ENCODE measurements at regions not wholly inside any gene's neighbourhood (a gene's known extent, or its start where the extent isn't known, plus 50 kb on each side); places are given as distances from the start of the nearest gene placed in this dataset.
A peak's percentile ranks its signal among the peaks of the same experiment; 100 is the strongest.
"Not testable (repeated sequence)": the region's sequence is repeated elsewhere in the genome, so short reads cannot be mapped to it uniquely, and the experiment has no call there.

GRCh38 chr6:21769968-21770367 lies 176.4 kb downstream of the SOX4 start:
- no peak for DNase-seq (ENCODE audit: low read depth)

- DNase-seq (ENCODE audit: low read depth) = peak; percentile 15
These were observed 178.2 kb downstream of the SOX4 start for GRCh38 chr6:21771626-21772320.

DNA sequence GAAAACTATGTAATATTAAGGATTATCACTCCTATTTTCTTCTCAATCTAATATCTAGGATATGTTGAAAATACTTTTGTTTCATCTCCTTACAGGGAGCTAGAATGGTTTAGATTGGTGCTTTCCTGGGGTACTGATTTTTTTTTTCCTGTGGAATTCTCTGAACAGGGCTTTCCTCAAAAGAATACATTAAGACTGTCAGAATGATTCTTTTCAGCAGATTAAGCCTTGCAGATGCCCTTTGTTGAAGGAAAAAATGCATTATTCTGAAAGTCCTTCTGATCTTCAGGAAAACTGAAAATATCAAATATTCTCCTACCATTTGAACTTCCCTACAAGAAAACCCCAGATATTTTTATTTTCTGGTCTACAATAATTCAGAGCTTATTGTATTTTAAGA lies 178.9 kb downstream of the SOX4 start:
- no peak for DNase-seq (ENCODE audit: low read depth)

GRCh38 chr6:21772884-21773575 lies 179.5 kb downstream of the SOX4 start:
- no peak for DNase-seq (ENCODE audit: low read depth)

DNA sequence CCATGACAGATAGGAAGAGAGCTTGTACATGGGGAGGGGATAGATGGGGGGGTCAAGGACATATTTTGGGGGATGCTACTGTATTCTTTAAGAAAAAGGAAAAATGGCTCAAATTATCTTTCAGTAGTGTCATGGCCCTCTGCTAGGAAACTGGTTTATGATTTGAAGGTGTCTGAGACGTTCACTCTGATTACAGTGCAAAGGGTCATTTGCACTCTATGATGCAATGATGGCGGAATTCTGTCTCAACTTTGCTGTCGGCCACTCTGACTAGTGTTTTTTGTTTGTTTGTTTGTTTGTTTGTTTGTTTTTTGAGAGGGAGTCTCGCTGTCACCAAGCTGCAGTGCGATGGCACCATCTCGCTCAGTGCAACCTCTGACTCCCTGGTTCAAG lies 180.0 kb downstream of the SOX4 start:
- no peak for DNase-seq (ENCODE audit: low read depth)

DNA sequence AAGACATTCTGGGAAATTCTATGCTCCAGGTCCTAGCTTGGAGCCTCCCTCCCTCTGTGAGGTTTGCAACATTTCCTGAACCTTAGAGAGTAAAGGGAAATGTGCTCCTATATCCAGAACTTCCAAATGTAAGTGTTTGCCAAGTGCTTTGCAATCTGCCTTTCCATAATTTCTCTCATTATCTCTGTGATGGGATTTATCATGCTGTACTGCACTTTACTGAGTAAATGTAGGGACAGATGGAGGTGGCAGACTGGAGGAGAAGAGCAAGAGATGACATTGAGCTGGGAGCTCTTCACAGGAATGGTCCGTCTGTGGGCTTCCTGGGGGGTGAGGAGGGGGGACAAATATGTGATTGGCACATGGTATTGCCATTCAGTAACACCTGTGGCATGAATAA lies 184.3 kb downstream of the SOX4 start:
- DNase-seq (ENCODE audit: low read depth) = no peak

GRCh38 chr6:21780141-21780540 lies 186.6 kb downstream of the SOX4 start:
- no peak for DNase-seq (ENCODE audit: low read depth)

DNA sequence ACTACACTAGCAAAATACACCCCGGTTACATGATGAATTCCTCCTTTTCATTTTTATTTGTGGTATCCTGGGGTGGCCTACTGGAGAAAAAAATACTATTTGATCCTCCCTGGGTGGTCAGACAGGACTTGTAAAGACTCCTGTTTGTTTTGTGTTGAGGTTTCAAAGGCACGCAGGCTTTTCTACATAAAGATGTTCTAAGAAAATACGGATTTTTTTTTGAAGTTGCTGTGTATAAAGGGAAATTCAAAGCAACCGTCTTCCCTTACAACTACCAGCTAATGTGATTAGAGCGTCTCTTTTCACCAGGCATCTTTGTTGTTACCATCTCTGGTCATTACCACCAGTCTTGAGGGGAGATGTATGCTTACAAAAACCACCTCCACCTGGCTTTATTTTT lies 187.1 kb downstream of the SOX4 start:
- no peak for DNase-seq (ENCODE audit: low read depth)

DNA sequence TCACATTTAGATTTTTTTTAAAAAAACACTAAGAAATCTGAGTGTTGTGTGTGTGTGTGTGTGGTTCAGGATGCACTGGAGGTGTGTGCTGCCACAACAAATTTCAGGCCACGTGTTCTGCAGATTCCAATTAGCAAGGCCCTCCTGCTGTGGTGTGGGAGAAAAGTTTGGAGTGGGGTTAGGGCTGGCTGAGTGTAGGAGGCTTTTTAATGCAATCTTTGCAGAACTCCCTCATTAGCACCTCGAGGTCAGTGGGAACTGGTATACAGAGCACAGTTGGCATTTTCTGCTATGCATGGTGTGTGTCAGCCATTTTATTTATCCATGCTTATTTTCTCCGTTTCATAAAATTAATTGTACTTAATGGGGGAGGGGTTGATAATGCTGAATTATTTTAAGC lies 187.6 kb downstream of the SOX4 start:
- no peak for DNase-seq (ENCODE audit: low read depth)

- no peak for DNase-seq (ENCODE audit: low read depth)
These were observed 191.6 kb downstream of the SOX4 start for GRCh38 chr6:21785164-21785563.

DNA sequence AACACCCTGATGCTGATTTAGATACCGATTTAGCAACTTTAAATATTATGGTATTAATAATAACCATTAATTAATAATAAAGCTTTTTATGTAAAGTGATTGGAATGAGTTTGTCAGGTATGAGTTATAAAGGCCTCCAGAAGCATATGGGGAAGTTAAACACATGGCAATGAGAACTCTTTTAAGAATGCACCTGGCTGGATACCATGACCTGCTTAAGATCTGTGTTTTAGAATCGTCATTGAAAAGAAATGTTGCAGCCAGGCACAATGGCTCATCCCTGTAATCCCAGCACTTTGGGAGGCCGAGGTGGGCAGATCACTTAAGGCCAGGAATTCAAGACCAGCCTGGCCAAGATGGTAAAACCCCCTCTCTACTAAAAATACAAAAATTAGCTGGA lies 197.5 kb downstream of the SOX4 start:
- no peak for DNase-seq (ENCODE audit: low read depth)

DNA sequence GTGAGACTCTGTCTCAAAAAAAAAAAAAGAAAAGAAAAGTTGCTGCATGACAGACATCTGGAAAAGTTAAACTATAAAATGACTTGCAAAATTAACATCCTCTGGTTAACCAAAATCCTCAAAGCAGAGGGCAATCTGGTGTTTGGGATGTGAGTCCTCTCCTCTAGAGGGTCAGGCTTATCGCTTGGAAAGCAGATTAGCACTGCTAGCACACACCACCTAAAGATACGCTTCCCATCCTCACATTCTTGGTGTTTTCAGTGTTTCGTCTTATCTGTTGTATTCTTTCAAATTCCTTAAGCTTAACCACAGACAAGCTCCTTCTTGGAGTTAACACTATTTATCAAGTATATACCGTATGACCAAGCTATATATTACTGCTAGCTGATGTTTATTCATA lies 198.0 kb downstream of the SOX4 start:
- no peak for DNase-seq (ENCODE audit: low read depth)

- DNase-seq (ENCODE audit: low read depth) = no peak
These were observed 198.6 kb downstream of the SOX4 start for GRCh38 chr6:21792177-21792576.

GRCh38 chr6:21796979-21797378 lies 203.4 kb downstream of the SOX4 start:
- not testable (repeated sequence) for DNase-seq (ENCODE audit: low read depth)

GRCh38 chr6:21798468-21798867 lies 204.9 kb downstream of the SOX4 start:
- no peak for DNase-seq (ENCODE audit: low read depth)

GRCh38 chr6:21800330-21800729 lies 206.8 kb downstream of the SOX4 start:
- DNase-seq (ENCODE audit: low read depth) = no peak

DNA sequence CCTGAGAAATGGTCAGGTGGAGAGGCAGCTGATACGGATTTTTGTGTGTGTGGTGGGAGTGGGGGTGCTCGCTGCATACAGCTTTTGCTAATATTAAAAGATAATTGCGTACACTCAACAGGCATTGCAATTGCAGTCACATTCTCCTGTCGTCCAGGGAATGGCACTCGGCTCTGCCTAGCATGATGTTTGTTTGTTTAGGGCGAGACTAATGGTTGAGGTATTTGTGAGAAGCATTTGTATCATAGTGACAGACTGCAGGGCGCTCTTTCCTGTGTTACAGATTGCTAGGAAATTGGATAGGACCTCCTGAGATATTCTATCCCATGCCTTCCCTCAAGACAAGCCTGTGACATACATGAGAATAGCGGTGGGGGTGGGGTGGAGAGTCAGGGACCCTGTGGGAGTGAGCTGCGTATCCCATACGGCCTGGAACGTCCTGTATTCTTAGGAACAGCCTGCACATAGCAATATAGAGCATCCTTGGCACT lies 207.4 kb downstream of the SOX4 start:
- DNase-seq (ENCODE audit: low read depth) = peak; percentile 35

DNA sequence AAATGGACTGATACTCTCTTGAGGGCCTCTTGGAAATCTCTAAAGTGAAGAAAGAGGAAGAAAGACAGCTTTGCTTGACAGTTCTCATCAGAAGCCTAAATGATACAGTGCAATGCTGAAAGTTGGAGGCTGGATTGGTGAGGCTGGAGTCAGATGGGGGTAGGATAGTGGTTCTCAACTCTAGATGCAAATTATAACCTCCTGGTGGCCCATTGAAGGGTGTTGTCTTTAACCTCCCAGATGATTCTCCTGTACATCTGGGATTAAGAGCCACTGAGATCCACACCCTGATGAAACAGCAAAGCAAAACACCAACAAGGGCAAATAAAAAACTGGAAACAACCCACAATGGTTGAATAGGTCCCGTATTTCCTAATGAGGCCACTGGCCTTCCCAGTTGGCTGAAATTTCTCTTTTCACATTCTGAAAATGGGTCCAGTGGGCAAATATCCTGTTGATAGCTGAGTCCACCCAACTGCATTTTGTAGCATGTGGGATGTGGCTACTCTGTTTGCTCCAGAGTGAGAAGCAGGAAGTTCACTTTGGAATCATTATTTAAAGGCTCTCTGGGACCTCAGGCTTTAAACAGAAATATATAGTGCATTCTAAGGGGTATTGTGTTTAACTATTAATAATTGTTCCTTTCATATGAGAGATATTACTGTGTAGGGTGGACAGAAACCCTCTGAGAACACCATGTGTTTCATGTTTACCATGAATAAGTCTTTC lies 208.1 kb downstream of the SOX4 start:
- no peak for DNase-seq (ENCODE audit: low read depth)

- no peak for DNase-seq (ENCODE audit: low read depth)
These were observed 208.7 kb downstream of the SOX4 start for GRCh38 chr6:21802175-21802822.

DNA sequence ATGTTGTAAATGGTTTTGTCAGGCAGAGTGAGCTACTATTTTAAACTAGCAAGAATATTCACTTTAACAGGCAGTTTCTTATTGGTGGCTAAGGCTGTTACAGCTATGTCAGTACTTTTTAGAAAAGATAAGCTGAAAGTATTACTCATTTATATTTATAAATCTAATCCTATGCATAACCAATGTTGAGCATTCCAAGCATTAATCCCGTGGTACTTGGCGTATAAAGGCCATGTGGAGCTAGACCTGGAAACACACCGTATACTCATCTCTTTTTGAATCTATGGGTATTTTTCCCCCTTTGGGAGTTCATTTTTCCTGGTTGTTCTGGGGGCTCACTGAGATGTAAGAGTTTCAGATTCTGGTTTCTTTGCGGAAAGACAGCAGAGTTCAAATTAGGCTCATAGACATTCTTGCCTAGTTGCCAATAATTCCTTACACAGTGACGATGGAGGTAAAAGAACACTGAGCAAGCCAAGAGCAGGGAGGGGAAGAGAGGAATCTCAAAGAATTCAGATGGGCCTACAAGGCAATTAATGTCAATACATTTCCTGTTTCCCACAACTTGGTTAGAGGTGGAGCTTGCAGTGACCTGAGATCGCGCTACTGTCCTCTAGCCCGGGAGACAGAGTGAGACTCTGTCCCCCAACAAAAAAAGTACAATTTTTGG lies 211.5 kb downstream of the SOX4 start:
- DNase-seq (ENCODE audit: low read depth) = no peak

DNA sequence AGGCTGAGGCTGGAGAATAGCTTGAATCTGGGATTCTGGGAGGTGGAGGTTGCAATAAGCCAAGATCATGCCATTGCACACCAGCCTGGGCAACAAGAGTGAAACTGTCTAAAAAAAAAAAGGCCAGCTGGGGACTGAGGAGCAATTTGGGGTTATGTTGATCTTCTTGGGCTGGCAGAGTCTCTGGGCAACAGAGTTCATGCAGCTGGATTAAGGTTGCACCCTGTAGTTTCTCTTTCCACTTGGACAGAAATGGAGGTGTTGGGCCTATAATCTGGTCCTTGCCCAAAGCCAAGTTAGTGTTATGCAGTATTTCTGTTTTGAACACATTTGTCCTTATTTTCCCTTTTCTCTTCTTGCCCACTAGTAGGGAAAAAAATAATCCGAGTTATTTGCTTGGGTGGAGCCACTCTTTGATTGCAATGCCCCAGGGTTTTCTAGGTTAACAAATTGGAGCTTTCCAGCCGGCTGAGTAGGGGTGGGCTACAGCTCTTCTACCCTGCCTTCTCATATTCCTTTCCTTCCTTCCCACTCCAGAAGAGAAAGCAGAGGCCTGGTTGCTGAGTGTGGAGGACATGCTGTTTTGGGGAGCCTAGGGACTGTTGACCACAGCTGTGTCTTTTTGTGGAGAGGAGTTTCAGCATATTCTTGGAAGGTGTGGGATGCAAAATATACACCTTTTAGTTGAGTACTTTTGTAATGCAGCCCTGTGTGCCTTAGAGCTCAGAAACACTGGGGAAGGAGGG lies 213.9 kb downstream of the SOX4 start:
- DNase-seq (ENCODE audit: low read depth) = no peak

Data from HT1080 (cell line).